GM23338 (cell line): ENCODE measurements at regions not wholly inside any gene's neighbourhood (a gene's known extent, or its start where the extent isn't known, plus 50 kb on each side); places are given as distances from the start of the nearest gene placed in this dataset.

Experiments used
- ATAC-seq: fragments of 200-7000 bp; cut with Tn5 transposase; 3 replicates; pipeline ENCODE4 v1.9.1; 2020
- DNase-seq: peaks from one replicate; pipeline ENCODE4 v3.0.0-alpha.2; 2015; ENCODE audit warnings: low spot score
- H2AFZ ChIP-seq: fragments of 200-600 bp; sonication (generic); 2 replicates; pipeline ENCODE4 v1.8.0; 2016; ENCODE audit warnings: antibody characterized with exemption, mild to moderate bottlenecking, moderate library complexity
- H3F3A ChIP-seq: fragments of 200-600 bp; sonication (generic); replicated peaks from 2 replicates; pipeline ENCODE4 v1.8.0; 2017; ENCODE audit warnings: antibody characterized with exemption, mixed run types, low read depth
- H3K27ac ChIP-seq: fragments of 200-600 bp; sonication (generic); 2 replicates; pipeline ENCODE4 v1.6.1; 2016; ENCODE audit warnings: low read depth
- H3K27me3 ChIP-seq: fragments of 200-600 bp; sonication (generic); 2 replicates; pipeline ENCODE4 v1.8.0; 2016; ENCODE audit warnings: mild to moderate bottlenecking, mixed run types, moderate library complexity; ENCODE audit not compliant: insufficient read depth
- H3K36me3 ChIP-seq: fragments of 200-600 bp; sonication (generic); 2 replicates; pipeline ENCODE4 v1.8.0; 2016; ENCODE audit warnings: mild to moderate bottlenecking; ENCODE audit not compliant: insufficient read depth
- H3K4me1 ChIP-seq: fragments of 200-600 bp; sonication (generic); 2 replicates; pipeline ENCODE4 v1.8.0; 2016; ENCODE audit warnings: mild to moderate bottlenecking, moderate library complexity; ENCODE audit not compliant: insufficient read depth
- H3K4me2 ChIP-seq: fragments of 200-600 bp; sonication (generic); 2 replicates; pipeline ENCODE4 v1.7.1; 2017; ENCODE audit warnings: mixed run types
- H3K4me3 ChIP-seq: fragments of 200-600 bp; sonication (generic); 2 replicates; pipeline ENCODE4 v1.6.1; 2016; ENCODE audit warnings: mixed run types
- H3K79me2 ChIP-seq: fragments of 200-600 bp; sonication (generic); replicated peaks from 2 replicates; pipeline ENCODE4 v1.8.0; 2017; ENCODE audit warnings: mild to moderate bottlenecking; ENCODE audit not compliant: insufficient read depth
- H3K9me2 ChIP-seq: fragments of 200-600 bp; sonication (generic); 2 replicates; pipeline ENCODE4 v1.8.0; 2017; ENCODE audit not compliant: insufficient read depth
- H4K20me1 ChIP-seq: fragments of 200-600 bp; sonication (generic); replicated peaks from 2 replicates; pipeline ENCODE4 v1.8.0; 2017; ENCODE audit warnings: mild to moderate bottlenecking; ENCODE audit not compliant: insufficient read depth
- H3K27ac Mint-ChIP-seq: 2 replicates; pipeline ENCODE4 v1.8.0; 2020; ENCODE audit warnings: inconsistent platforms, mild to moderate bottlenecking, moderate library complexity, mixed read lengths
- H3K27me3 Mint-ChIP-seq: 3 replicates; pipeline ENCODE4 v1.8.0; 2022; ENCODE audit warnings: low read depth, mild to moderate bottlenecking, moderate library complexity, mixed read lengths, inconsistent platforms; ENCODE audit not compliant: insufficient read depth, poor library complexity
- H3K36me3 Mint-ChIP-seq: 3 replicates; pipeline ENCODE4 v1.8.0; 2021; ENCODE audit warnings: low read depth, mild to moderate bottlenecking, inconsistent platforms, moderate library complexity, mixed read lengths
- H3K4me1 Mint-ChIP-seq: 3 replicates; pipeline ENCODE4 v1.8.0; 2020; ENCODE audit warnings: mild to moderate bottlenecking, inconsistent platforms, mixed read lengths
- H3K4me3 Mint-ChIP-seq: 3 replicates; pipeline ENCODE4 v1.8.0; 2021; ENCODE audit warnings: moderate library complexity, mild to moderate bottlenecking, inconsistent platforms, mixed read lengths
- H3K9me3 Mint-ChIP-seq: 3 replicates; pipeline ENCODE4 v1.8.0; 2020; ENCODE audit warnings: moderate library complexity, mild to moderate bottlenecking, inconsistent platforms, mixed read lengths
- EZH2 ChIP-seq: fragments of 200-600 bp; sonication (generic); IDR thresholded peaks from one replicate; pipeline ENCODE4 v1.8.0; 2017; ENCODE audit warnings: antibody characterized with exemption, mild to moderate bottlenecking, low read depth; ENCODE audit not compliant: unreplicated experiment
- EZH2phosphoT487 ChIP-seq: fragments of 200-600 bp; sonication (generic); IDR thresholded peaks from one replicate; pipeline ENCODE4 v1.8.1; 2018; ENCODE audit warnings: antibody characterized with exemption; ENCODE audit not compliant: unreplicated experiment
- NANOG ChIP-seq: IDR thresholded peaks from 2 replicates; pipeline ENCODE4 v1.6.1; 2016; ENCODE audit warnings: antibody characterized with exemption, borderline replicate concordance
- STAT1 ChIP-seq: IDR thresholded peaks from one replicate; pipeline ENCODE4 v1.6.1; 2016; ENCODE audit warnings: antibody characterized with exemption; ENCODE audit not compliant: unreplicated experiment
- ZNF114 ChIP-seq: fragments of 250-450 bp; sonication (Bioruptor Pico); IDR thresholded peaks from 2 replicates; pipeline ENCODE4 v1.5.0; 2020; ENCODE audit warnings: mild to moderate bottlenecking, moderate library complexity
- TF ChIP-seq, protein P1 (sequence below): fragments of 250-450 bp; sonication (Bioruptor Pico); IDR thresholded peaks from 2 replicates; pipeline ENCODE4 v1.5.0; 2020; ENCODE audit warnings: mild to moderate bottlenecking, moderate library complexity
- TF ChIP-seq, protein P2 (sequence below): IDR thresholded peaks from one replicate; pipeline ENCODE4 v1.6.1; 2018; ENCODE audit warnings: antibody characterized with exemption; ENCODE audit not compliant: unreplicated experiment
- TF ChIP-seq, protein P3 (sequence below): IDR thresholded peaks from 2 replicates; pipeline ENCODE4 v1.6.1; 2016; ENCODE audit warnings: antibody characterized with exemption

DNA sequence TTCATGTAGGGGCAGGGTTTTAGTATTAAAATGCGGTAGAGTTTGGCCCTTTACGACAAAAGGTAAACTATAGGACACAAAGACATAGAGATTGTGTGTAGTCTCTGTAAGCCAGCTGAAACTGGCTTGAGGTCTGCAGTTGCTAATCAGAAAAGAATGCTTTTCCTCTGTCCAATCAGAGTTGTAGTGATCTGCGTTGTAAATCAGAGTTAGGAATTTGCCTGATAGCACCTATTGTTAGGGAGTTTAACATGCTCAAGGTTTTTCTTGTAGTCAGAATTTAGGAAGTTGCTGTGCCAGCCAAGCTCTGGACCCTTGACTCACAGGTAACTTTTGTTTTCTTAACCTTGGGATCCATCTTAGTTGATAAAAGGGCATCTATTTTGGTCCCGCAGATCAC lies 61.2 kb upstream of the VTCN1 start:
- H3K4me3 Mint-ChIP-seq: no peak overlapping the region
- peaks cover 32% of the 10 kb centered on the region for H3K4me1 ChIP-seq
- no peak overlapping the region for H3K4me3 ChIP-seq
- H3K27me3 Mint-ChIP-seq: peaks cover 15% of the 10 kb centered on the region
- no peaks in the 10 kb centered on the region for H3K79me2 ChIP-seq
- DNase-seq (peak; percentile 65), ATAC-seq (no peak)
- no peaks in the 10 kb centered on the region for H4K20me1 ChIP-seq
- H3K27ac ChIP-seq: peak overlapping the region; percentile 85
- H3K9me2 ChIP-seq: peaks cover 7% of the 10 kb centered on the region
- no peak overlapping the region for H3K27ac Mint-ChIP-seq
- TF ChIP-seq STAT1 (no peak), NANOG (no peak), EZH2phosphoT487 (no peak), EZH2 (no peak), ZNF114 (CRISPR knock-in tag) (no peak)
- TF ChIP-seq, protein P1, sequence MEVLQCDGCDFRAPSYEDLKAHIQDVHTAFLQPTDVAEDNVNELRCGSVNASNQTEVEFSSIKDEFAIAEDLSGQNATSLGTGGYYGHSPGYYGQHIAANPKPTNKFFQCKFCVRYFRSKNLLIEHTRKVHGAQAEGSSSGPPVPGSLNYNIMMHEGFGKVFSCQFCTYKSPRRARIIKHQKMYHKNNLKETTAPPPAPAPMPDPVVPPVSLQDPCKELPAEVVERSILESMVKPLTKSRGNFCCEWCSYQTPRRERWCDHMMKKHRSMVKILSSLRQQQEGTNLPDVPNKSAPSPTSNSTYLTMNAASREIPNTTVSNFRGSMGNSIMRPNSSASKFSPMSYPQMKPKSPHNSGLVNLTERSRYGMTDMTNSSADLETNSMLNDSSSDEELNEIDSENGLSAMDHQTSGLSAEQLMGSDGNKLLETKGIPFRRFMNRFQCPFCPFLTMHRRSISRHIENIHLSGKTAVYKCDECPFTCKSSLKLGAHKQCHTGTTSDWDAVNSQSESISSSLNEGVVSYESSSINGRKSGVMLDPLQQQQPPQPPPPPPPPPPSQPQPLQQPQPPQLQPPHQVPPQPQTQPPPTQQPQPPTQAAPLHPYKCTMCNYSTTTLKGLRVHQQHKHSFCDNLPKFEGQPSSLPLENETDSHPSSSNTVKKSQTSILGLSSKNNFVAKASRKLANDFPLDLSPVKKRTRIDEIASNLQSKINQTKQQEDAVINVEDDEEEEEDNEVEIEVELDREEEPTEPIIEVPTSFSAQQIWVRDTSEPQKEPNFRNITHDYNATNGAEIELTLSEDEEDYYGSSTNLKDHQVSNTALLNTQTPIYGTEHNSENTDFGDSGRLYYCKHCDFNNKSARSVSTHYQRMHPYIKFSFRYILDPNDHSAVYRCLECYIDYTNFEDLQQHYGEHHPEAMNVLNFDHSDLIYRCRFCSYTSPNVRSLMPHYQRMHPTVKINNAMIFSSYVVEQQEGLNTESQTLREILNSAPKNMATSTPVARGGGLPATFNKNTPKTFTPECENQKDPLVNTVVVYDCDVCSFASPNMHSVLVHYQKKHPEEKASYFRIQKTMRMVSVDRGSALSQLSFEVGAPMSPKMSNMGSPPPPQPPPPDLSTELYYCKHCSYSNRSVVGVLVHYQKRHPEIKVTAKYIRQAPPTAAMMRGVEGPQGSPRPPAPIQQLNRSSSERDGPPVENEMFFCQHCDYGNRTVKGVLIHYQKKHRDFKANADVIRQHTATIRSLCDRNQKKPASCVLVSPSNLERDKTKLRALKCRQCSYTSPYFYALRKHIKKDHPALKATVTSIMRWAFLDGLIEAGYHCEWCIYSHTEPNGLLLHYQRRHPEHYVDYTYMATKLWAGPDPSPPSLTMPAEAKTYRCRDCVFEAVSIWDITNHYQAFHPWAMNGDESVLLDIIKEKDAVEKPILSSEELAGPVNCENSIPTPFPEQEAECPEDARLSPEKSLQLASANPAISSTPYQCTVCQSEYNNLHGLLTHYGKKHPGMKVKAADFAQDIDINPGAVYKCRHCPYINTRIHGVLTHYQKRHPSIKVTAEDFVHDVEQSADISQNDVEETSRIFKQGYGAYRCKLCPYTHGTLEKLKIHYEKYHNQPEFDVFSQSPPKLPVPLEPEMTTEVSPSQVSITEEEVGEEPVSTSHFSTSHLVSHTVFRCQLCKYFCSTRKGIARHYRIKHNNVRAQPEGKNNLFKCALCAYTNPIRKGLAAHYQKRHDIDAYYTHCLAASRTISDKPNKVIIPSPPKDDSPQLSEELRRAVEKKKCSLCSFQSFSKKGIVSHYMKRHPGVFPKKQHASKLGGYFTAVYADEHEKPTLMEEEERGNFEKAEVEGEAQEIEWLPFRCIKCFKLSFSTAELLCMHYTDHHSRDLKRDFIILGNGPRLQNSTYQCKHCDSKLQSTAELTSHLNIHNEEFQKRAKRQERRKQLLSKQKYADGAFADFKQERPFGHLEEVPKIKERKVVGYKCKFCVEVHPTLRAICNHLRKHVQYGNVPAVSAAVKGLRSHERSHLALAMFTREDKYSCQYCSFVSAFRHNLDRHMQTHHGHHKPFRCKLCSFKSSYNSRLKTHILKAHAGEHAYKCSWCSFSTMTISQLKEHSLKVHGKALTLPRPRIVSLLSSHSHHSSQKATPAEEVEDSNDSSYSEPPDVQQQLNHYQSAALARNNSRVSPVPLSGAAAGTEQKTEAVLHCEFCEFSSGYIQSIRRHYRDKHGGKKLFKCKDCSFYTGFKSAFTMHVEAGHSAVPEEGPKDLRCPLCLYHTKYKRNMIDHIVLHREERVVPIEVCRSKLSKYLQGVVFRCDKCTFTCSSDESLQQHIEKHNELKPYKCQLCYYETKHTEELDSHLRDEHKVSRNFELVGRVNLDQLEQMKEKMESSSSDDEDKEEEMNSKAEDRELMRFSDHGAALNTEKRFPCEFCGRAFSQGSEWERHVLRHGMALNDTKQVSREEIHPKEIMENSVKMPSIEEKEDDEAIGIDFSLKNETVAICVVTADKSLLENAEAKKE (CRISPR knock-in tag): no peak
- TF ChIP-seq, protein P2, sequence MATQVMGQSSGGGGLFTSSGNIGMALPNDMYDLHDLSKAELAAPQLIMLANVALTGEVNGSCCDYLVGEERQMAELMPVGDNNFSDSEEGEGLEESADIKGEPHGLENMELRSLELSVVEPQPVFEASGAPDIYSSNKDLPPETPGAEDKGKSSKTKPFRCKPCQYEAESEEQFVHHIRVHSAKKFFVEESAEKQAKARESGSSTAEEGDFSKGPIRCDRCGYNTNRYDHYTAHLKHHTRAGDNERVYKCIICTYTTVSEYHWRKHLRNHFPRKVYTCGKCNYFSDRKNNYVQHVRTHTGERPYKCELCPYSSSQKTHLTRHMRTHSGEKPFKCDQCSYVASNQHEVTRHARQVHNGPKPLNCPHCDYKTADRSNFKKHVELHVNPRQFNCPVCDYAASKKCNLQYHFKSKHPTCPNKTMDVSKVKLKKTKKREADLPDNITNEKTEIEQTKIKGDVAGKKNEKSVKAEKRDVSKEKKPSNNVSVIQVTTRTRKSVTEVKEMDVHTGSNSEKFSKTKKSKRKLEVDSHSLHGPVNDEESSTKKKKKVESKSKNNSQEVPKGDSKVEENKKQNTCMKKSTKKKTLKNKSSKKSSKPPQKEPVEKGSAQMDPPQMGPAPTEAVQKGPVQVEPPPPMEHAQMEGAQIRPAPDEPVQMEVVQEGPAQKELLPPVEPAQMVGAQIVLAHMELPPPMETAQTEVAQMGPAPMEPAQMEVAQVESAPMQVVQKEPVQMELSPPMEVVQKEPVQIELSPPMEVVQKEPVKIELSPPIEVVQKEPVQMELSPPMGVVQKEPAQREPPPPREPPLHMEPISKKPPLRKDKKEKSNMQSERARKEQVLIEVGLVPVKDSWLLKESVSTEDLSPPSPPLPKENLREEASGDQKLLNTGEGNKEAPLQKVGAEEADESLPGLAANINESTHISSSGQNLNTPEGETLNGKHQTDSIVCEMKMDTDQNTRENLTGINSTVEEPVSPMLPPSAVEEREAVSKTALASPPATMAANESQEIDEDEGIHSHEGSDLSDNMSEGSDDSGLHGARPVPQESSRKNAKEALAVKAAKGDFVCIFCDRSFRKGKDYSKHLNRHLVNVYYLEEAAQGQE: no peak
- TF ChIP-seq, protein P3, sequence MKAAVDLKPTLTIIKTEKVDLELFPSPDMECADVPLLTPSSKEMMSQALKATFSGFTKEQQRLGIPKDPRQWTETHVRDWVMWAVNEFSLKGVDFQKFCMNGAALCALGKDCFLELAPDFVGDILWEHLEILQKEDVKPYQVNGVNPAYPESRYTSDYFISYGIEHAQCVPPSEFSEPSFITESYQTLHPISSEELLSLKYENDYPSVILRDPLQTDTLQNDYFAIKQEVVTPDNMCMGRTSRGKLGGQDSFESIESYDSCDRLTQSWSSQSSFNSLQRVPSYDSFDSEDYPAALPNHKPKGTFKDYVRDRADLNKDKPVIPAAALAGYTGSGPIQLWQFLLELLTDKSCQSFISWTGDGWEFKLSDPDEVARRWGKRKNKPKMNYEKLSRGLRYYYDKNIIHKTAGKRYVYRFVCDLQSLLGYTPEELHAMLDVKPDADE: no peak
- no peaks in the 10 kb centered on the region for H3K36me3 ChIP-seq
- no peaks in the 10 kb centered on the region for H3K27me3 ChIP-seq
- no peak overlapping the region for H2AFZ ChIP-seq
- H3K4me2 ChIP-seq: 0 out of 2 replicates have a peak overlapping the region, but pooled peaks have one; percentile 16
- peaks cover 45% of the 10 kb centered on the region for H3K4me1 Mint-ChIP-seq
- peaks cover 20% of the 10 kb centered on the region; the same call in 2 of the 3 replicates for H3K36me3 Mint-ChIP-seq
- H3F3A ChIP-seq: no peaks in the 10 kb centered on the region
- peaks cover 28% of the 10 kb centered on the region for H3K9me3 Mint-ChIP-seq
